ENCODE measurements at regions not wholly inside any gene's neighbourhood (a gene's known extent, or its start where the extent isn't known, plus 50 kb on each side); places are given as distances from the start of the nearest gene placed in this dataset.

DNA sequence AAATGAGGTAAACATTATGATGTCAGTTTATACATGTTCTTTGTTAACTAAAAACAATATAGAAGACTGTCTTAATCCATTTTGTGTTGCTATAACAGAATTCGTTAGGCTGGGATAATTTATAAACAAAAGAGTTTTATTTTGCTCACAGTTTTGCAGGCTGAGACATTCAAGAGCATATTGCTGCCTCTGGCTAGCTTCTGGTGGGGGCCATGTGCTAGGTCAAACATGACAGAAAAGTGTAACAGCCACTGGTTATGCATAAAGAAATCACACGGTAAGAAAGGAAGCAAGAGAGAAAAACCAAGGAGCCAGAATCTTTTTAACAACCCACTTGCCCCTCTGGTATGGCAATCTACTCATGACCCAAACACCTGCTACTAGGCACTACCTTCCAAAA, 776.7 kb downstream of the PLOD2 start:
- TF ChIP-seq POU2F2 (IDR thresholded peaks at IDR 0.05; ENCODE audit: low read depth, low read length) (no peak), POLR2A (IDR thresholded peaks at IDR 0.05; ENCODE audit: low read depth, low read length) (no peak), POLR2AphosphoS5 (IDR thresholded peaks at IDR 0.05; ENCODE audit: low read depth, low read length) (no peak)

Measured in GM12891 (cell line).